NB4 (cell line): ENCODE measurements at regions not wholly inside any gene's neighbourhood (a gene's known extent, or its start where the extent isn't known, plus 50 kb on each side); places are given as distances from the start of the nearest gene placed in this dataset.

Experiments used
- DNase-seq: peaks from one replicate; pipeline ENCODE4 v3.0.0; 2010; ENCODE audit warnings: low read depth
- H3K4me3 ChIP-seq: one replicate; pipeline ENCODE4 v1.5.1; 2011; ENCODE audit warnings: mild to moderate bottlenecking, low read depth, low read length, moderate library complexity
- CTCF ChIP-seq: IDR thresholded peaks from one replicate; pipeline ENCODE4 v1.5.1; 2012; ENCODE audit warnings: low read depth, low read length
- MAX ChIP-seq: IDR thresholded peaks from 2 replicates; pipeline ENCODE4 v1.6.1; 2011; ENCODE audit warnings: low read depth, low read length
- MYC ChIP-seq: IDR thresholded peaks from 2 replicates; pipeline ENCODE4 v1.6.1; 2011; ENCODE audit warnings: low read depth, low read length
- POLR2A ChIP-seq: IDR thresholded peaks from 2 replicates; pipeline ENCODE4 v1.6.1; 2011; ENCODE audit warnings: mild to moderate bottlenecking; ENCODE audit not compliant: insufficient read length; ENCODE audit errors: extremely low read depth

- no peak for TF ChIP-seq CTCF
- no peak for DNase-seq
- H3K4me3 ChIP-seq = no peak overlapping the region
Measured at GRCh38 chr13:109885235-109885634, 98.9 kb upstream of the IRS2 start.

- H3K4me3 ChIP-seq = no peak overlapping the region
- no peak for DNase-seq
- TF ChIP-seq POLR2A (no peak), MYC (no peak), MAX (no peak), CTCF (no peak)
Measured at GRCh38 chr13:109884462-109884861, 98.1 kb upstream of the IRS2 start.

- no peak overlapping the region for H3K4me3 ChIP-seq
- DNase-seq = no peak
- no peak for TF ChIP-seq POLR2A
- TF ChIP-seq MYC = no peak
- TF ChIP-seq MAX = no peak
- TF ChIP-seq CTCF = no peak
Measured at GRCh38 chr13:109883181-109884180, 97.1 kb upstream of the IRS2 start.

- no peak overlapping the region for H3K4me3 ChIP-seq
- TF ChIP-seq CTCF = no peak
- TF ChIP-seq MAX = no peak
- TF ChIP-seq POLR2A = no peak
- TF ChIP-seq MYC = no peak
- DNase-seq = no peak
Measured at GRCh38 chr13:109881961-109882558, 95.7 kb upstream of the IRS2 start.

- TF ChIP-seq POLR2A (no peak), CTCF (no peak), MYC (no peak), MAX (no peak)
- no peak overlapping the region for H3K4me3 ChIP-seq
- DNase-seq = no peak
Measured at GRCh38 chr13:109881347-109881725, 95.0 kb upstream of the IRS2 start.
